Osteoblast (primary cell): ENCODE measurements at regions not wholly inside any gene's neighbourhood (a gene's known extent, or its start where the extent isn't known, plus 50 kb on each side); places are given as distances from the start of the nearest gene placed in this dataset.

Experiments
- DNase-seq: peaks from one replicate; pipeline ENCODE4 v3.0.0; 2011; ENCODE audit warnings: low spot score, mixed read lengths; ENCODE audit not compliant: insufficient read length; ENCODE audit errors: missing footprints
- H2AFZ ChIP-seq: 2 replicates; pipeline ENCODE4 v1.6.0; 2011; ENCODE audit warnings: mild to moderate bottlenecking, low read length
- H3K27ac ChIP-seq: 2 replicates; pipeline ENCODE4 v1.5.1; 2011; ENCODE audit warnings: mild to moderate bottlenecking, low read depth, low read length, moderate library complexity
- H3K27me3 ChIP-seq: 2 replicates; pipeline ENCODE4 v1.6.0; 2012; ENCODE audit warnings: mild to moderate bottlenecking, control low read depth, inconsistent platforms, low read length, moderate library complexity; ENCODE audit not compliant: insufficient read depth
- H3K36me3 ChIP-seq: 2 replicates; pipeline ENCODE4 v1.5.1; 2011; ENCODE audit warnings: mild to moderate bottlenecking, low read length, control low read depth, moderate library complexity; ENCODE audit not compliant: insufficient read depth
- H3K4me1 ChIP-seq: 2 replicates; pipeline ENCODE4 v1.5.1; 2011; ENCODE audit warnings: mild to moderate bottlenecking, low read length, control low read depth, moderate library complexity; ENCODE audit not compliant: insufficient read depth
- H3K4me2 ChIP-seq: 2 replicates; pipeline ENCODE4 v1.6.0; 2011; ENCODE audit warnings: mild to moderate bottlenecking, low read length; ENCODE audit not compliant: insufficient read depth
- H3K4me3 ChIP-seq: fragments of 200-600 bp; sonication (generic); 3 replicates; pipeline ENCODE4 v1.5.1; 2012; ENCODE audit warnings: mild to moderate bottlenecking, low read length, inconsistent platforms; ENCODE audit not compliant: insufficient read depth
- H3K79me2 ChIP-seq: 2 replicates; pipeline ENCODE4 v1.6.0; 2012; ENCODE audit warnings: mild to moderate bottlenecking, low read length, control low read depth, inconsistent platforms; ENCODE audit not compliant: insufficient read depth
- H3K9me3 ChIP-seq: 2 replicates; pipeline ENCODE4 v1.5.1; 2011; ENCODE audit warnings: low read depth, low read length, control low read depth
- H4K20me1 ChIP-seq: 2 replicates; pipeline ENCODE4 v1.6.0; 2012; ENCODE audit warnings: mild to moderate bottlenecking, low read length, control low read depth; ENCODE audit not compliant: insufficient read depth
- TF ChIP-seq, protein P1 (sequence below): IDR thresholded peaks from 2 replicates; pipeline ENCODE4 v1.5.1; 2011; ENCODE audit warnings: mild to moderate bottlenecking, low read depth, low read length, moderate library complexity; ENCODE audit errors: extremely low read depth

GRCh38 chr3:70899816-70900215 lies 587.4 kb upstream of the MDFIC2 start:
- Histone ChIP-seq H3K27me3 (no peaks in the 10 kb centered on the region), H3K79me2 (no peaks in the 10 kb centered on the region), H3K4me2 (no peak overlapping the region), H3K4me1 (no peaks in the 10 kb centered on the region), H3K4me3 (no peak overlapping the region), H2AFZ (no peak overlapping the region), H3K36me3 (no peaks in the 10 kb centered on the region), H4K20me1 (no peaks in the 10 kb centered on the region), H3K9me3 (no peaks in the 10 kb centered on the region), H3K27ac (no peak overlapping the region)
- TF ChIP-seq, protein P1, sequence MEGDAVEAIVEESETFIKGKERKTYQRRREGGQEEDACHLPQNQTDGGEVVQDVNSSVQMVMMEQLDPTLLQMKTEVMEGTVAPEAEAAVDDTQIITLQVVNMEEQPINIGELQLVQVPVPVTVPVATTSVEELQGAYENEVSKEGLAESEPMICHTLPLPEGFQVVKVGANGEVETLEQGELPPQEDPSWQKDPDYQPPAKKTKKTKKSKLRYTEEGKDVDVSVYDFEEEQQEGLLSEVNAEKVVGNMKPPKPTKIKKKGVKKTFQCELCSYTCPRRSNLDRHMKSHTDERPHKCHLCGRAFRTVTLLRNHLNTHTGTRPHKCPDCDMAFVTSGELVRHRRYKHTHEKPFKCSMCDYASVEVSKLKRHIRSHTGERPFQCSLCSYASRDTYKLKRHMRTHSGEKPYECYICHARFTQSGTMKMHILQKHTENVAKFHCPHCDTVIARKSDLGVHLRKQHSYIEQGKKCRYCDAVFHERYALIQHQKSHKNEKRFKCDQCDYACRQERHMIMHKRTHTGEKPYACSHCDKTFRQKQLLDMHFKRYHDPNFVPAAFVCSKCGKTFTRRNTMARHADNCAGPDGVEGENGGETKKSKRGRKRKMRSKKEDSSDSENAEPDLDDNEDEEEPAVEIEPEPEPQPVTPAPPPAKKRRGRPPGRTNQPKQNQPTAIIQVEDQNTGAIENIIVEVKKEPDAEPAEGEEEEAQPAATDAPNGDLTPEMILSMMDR: no peak
- DNase-seq: no peak

DNA sequence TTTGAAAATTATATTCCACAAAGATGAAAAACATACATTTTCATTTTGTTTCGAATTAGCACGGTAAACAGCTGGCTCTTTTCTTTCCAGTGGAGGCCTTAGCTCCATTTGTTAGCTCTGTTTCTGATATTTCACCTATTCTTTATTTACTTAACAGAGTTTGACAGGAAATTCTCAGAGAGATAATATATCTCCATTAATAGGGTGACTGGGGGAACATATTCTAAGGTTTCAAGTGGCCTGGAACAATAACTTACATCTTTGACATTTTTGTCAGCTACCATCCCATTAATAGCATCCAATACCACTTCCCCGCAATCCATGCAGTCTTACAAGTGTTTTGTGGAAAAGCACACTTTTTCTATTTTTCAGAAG lies 577.6 kb upstream of the MDFIC2 start:
- TF ChIP-seq, protein P1: no peak
- Histone ChIP-seq H2AFZ (no peak overlapping the region), H3K27me3 (no peaks in the 10 kb centered on the region), H3K36me3 (no peaks in the 10 kb centered on the region), H3K9me3 (no peaks in the 10 kb centered on the region), H3K79me2 (no peaks in the 10 kb centered on the region), H3K4me1 (no peaks in the 10 kb centered on the region), H3K4me2 (no peak overlapping the region), H3K4me3 (no peak overlapping the region), H4K20me1 (no peaks in the 10 kb centered on the region), H3K27ac (no peak overlapping the region)
- no peak for DNase-seq

GRCh38 chr3:70889162-70890019 lies 577.0 kb upstream of the MDFIC2 start:
- Histone ChIP-seq H3K27me3 (no peaks in the 10 kb centered on the region), H3K27ac (no peak overlapping the region), H3K36me3 (no peaks in the 10 kb centered on the region), H3K79me2 (no peaks in the 10 kb centered on the region), H4K20me1 (no peaks in the 10 kb centered on the region), H3K4me2 (no peak overlapping the region), H3K4me1 (no peaks in the 10 kb centered on the region), H2AFZ (no peak overlapping the region), H3K4me3 (no peak overlapping the region), H3K9me3 (no peaks in the 10 kb centered on the region)
- DNase-seq: no peak
- TF ChIP-seq, protein P1: no peak

- Histone ChIP-seq H3K27ac (no peak overlapping the region), H3K4me3 (no peak overlapping the region), H4K20me1 (no peaks in the 10 kb centered on the region), H3K9me3 (no peaks in the 10 kb centered on the region), H3K79me2 (no peaks in the 10 kb centered on the region), H2AFZ (no peak overlapping the region), H3K4me1 (no peaks in the 10 kb centered on the region), H3K36me3 (no peaks in the 10 kb centered on the region), H3K27me3 (no peaks in the 10 kb centered on the region), H3K4me2 (no peak overlapping the region)
- TF ChIP-seq, protein P1: no peak
- no peak for DNase-seq
Measured at GRCh38 chr3:70885636-70886035, 573.2 kb upstream of the MDFIC2 start.
